Esophagus squamous epithelium (tissue), 5 donors: ENCODE measurements at regions not wholly inside any gene's neighbourhood (a gene's known extent, or its start where the extent isn't known, plus 50 kb on each side); places are given as distances from the start of the nearest gene placed in this dataset.

Experiments used
- DNase-seq: peaks from one replicate; lab custom pipeline; 2025; lab: John Stamatoyannopoulos, UW
- H3K27ac ChIP-seq, 4 donors: fragments of 200-600 bp; sonication (generic); one replicate each; pipeline ENCODE4 v1.5.1; 2016 to 2019; ENCODE audit warnings: mild to moderate bottlenecking in 1 of 4
- H3K27me3 ChIP-seq, 4 donors: fragments of 200-600 bp; sonication (generic); 1 replicate in 3 of 4; 2 replicates in 1 of 4; pipeline versions ENCODE4 v1.5.1 to v1.6.0; 2017 to 2021; ENCODE audit warnings: antibody characterized with exemption in 1 of 4
- H3K36me3 ChIP-seq, 3 donors: fragments of 200-600 bp; sonication (generic); one replicate each; pipeline ENCODE4 v1.5.1; 2016 to 2019
- H3K4me1 ChIP-seq, 3 donors: fragments of 200-600 bp; sonication (generic); one replicate each; pipeline ENCODE4 v1.5.1; 2017 to 2019
- H3K4me3 ChIP-seq, 4 donors: fragments of 200-600 bp; sonication (generic); 1 replicate in 3 of 4; 2 replicates in 1 of 4; pipeline ENCODE4 v1.5.1; 2016 to 2019; ENCODE audit warnings: mild to moderate bottlenecking in 2 of 4, moderate library complexity in 1 of 4
- H3K9me3 ChIP-seq, 3 donors: fragments of 200-600 bp; sonication (generic); one replicate each; pipeline ENCODE4 v1.5.1; 2016 to 2019
- POLR2A ChIP-seq, 4 donors: fragments of 450-650 bp; IDR thresholded peaks; one replicate each; pipeline ENCODE4 v1.6.1; 2017; ENCODE audit warnings: antibody characterized with exemption in 4 of 4, mild to moderate bottlenecking in 4 of 4, moderate library complexity in 3 of 4
- WGBS, 2 donors: methylation state at CpG; one replicate each; pipeline ENCODE4 v1.1.5; 2018; 5-methylcytosine and 5-hydroxymethylcytosine counted together
- intact Hi-C: fragments of 100-400 bp; cut with DNase I; formaldehyde crosslinking; loops from one replicate; pipeline ENCODE4 v1.15.0; 2022
- TF ChIP-seq, protein P1 (sequence below), 6 experiments: fragments of 450-650 bp in 4 of 6; fragments of 200-600 bp in 2 of 6; sonication (generic) in 2 of 6; IDR thresholded peaks; one replicate each; pipeline ENCODE4 v1.5.1; 2016 to 2019; ENCODE audit warnings: antibody characterized with exemption in 6 of 6, mild to moderate bottlenecking in 4 of 6, moderate library complexity in 4 of 6
- donor health status: DM: yes; HTN: yes; CAD: no.

DNA sequence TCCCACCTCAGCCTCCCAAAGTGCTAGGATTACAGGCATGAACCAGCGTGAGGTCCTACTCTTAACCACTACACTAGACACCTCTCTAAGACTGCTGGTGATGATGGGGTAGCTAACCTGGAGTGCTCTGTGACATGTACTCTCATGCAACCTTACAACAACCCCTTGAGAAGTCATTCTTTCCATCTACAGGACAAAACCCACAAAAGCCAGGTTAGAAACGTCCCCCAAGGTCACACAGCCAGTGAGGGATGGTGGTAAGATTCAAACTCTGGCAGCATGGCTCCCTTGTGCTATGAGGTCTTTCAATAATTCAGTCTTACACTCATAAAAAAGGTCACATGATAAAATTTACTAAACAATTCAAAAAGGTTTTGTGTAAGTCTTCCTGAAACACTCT lies 94.8 kb upstream of the SERTAD2 start:
- WGBS, 2 donors: 36 to 51% methylated on average over 2 of the region's 2 CpGs
- no peaks in the 10 kb centered on the region for H3K27me3 ChIP-seq
- no peaks in the 10 kb centered on the region for H3K9me3 ChIP-seq
- TF ChIP-seq POLR2A (IDR thresholded peaks at IDR 0.05): no peak
- TF ChIP-seq, protein P1, sequence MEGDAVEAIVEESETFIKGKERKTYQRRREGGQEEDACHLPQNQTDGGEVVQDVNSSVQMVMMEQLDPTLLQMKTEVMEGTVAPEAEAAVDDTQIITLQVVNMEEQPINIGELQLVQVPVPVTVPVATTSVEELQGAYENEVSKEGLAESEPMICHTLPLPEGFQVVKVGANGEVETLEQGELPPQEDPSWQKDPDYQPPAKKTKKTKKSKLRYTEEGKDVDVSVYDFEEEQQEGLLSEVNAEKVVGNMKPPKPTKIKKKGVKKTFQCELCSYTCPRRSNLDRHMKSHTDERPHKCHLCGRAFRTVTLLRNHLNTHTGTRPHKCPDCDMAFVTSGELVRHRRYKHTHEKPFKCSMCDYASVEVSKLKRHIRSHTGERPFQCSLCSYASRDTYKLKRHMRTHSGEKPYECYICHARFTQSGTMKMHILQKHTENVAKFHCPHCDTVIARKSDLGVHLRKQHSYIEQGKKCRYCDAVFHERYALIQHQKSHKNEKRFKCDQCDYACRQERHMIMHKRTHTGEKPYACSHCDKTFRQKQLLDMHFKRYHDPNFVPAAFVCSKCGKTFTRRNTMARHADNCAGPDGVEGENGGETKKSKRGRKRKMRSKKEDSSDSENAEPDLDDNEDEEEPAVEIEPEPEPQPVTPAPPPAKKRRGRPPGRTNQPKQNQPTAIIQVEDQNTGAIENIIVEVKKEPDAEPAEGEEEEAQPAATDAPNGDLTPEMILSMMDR (IDR thresholded peaks at IDR 0.05): no peak
- H3K27ac ChIP-seq: peak overlapping the region; percentile 98 to 100 (median 99)
- no peaks in the 10 kb centered on the region for H3K36me3 ChIP-seq
- peaks cover 4 to 72% (median 29%) of the 10 kb centered on the region in 3 donors for H3K4me1 ChIP-seq
- intact Hi-C loops: no loop called here
- H3K4me3 ChIP-seq: peak overlapping the region in 2 of 4 donors; percentile 84 to 86
- no peak for DNase-seq

DNA sequence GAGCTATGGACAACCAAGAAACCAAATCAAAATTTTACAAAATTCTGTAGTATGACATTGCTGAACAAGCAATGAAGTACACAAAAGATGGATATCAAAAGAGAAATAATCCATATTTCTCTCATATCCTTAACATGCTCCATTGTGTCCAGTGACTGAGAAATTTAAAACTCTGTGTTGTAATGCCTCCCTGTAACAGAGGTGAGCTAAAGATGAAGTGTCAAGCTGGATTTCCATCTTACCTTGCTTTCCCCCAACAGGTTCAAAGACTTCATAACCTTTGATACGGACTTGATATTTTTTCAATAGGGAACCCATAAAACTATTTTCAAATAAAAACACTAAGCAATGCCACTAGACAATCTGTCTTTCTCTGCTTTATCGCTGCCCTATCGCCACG lies 95.7 kb upstream of the SERTAD2 start:
- intact Hi-C loops: no loop called here
- no peaks in the 10 kb centered on the region for H3K27me3 ChIP-seq
- DNase-seq: no peak
- peak overlapping the region; percentile 98 to 100 (median 99) for H3K27ac ChIP-seq
- peaks cover 4 to 74% (median 29%) of the 10 kb centered on the region in 3 donors for H3K4me1 ChIP-seq
- no peaks in the 10 kb centered on the region for H3K36me3 ChIP-seq
- TF ChIP-seq, protein P1 (IDR thresholded peaks at IDR 0.05): peak in 1 of 6 experiments; percentile 3
- TF ChIP-seq POLR2A (IDR thresholded peaks at IDR 0.05): no peak
- peak overlapping the region; percentile 65 to 86 (median 82) for H3K4me3 ChIP-seq
- WGBS, 2 donors: 16 to 19% methylated on average over 4 of the region's 4 CpGs
- H3K9me3 ChIP-seq: no peaks in the 10 kb centered on the region

DNA sequence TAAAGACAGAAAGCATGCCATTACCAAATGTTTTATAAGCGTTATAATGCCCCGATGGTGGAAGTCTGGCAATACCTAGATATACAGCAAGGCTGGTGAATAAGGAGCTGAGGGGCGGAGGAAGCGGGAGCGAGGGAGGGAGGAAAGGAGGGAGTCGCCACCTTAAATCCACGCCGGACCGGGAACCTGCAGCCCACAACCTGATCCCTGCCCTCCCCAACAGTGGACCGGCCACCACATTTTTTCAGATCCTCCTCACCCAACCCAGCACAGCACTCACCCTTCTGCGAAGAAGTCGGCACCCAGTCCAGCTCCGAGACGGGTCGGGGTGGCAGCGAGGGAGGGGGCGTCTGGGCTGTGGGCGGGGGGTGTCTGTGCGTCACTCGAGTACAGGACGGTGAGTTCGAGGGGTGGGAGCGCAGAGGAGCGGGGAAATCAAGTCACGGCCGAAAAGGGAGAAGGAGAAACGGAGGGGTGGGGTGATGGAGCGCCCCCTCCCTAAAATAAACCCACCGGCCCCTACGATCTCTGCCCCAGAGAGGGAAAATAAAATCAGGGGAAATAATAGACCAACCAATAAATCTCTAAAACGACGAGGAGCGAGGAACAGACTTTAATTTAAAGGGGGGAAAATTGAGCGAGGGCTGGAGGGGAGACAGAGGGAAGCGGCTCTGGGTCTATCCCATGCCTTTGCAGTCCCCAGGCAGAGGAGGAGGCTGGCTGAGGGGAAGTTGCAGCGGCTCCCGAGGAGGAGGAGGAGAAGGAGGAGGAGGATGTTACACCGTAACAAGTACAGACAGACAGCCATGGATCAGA lies 96.5 kb upstream of the SERTAD2 start:
- TF ChIP-seq, protein P1 (IDR thresholded peaks at IDR 0.05): peak in 2 of 6 experiments; percentile 2 to 43
- no peak for TF ChIP-seq POLR2A (IDR thresholded peaks at IDR 0.05)
- DNase-seq: no peak
- WGBS, 2 donors: 0% methylated on average over 25 to 28 of the region's 38 CpGs
- Histone ChIP-seq H3K27me3 (no peaks in the 10 kb centered on the region), H3K4me3 (peak overlapping the region; percentile 65 to 86 (median 82)), H3K27ac (peak overlapping the region; percentile 98 to 100 (median 99)), H3K9me3 (no peaks in the 10 kb centered on the region), H3K4me1 (peaks cover 4 to 67% (median 29%) of the 10 kb centered on the region in 3 donors), H3K36me3 (no peaks in the 10 kb centered on the region)
- intact Hi-C loops: loop anchor here (5.0 to 10.0 kb wide), 2 partner anchors 98 to 115 kb away; partner anchors contain the start of gene SERTAD2

DNA sequence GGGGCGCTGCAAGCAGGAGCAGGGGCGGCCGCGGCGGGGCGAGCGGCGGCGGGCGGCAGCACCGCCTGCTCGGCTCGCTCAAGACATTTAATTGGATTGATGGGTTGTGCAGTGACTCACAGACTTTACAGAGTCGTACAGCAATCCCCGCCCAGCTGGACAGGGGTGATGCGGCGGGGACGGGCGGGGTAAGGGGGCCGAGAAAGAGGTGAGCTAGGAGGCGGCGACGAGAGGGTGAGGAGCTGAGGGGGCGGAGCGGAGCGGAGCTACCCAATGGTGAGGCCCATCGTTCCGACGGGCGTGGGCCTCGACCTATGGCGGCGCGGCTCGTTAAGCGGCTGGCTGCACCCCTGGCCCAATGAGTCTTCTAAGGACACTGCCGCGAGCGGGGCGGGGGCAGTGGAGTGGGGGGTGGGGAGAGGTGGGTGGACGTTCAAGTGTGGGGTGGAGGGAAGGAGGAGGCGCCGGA lies 97.1 kb upstream of the SERTAD2 start:
- 0 to 2% methylated on average over 14 to 32 of the region's 43 CpGs for WGBS, 2 donors

More for the DNA sequence above, 97.1 kb upstream of the SERTAD2 start:
- peaks cover 4 to 61% (median 29%) of the 10 kb centered on the region in 3 donors for H3K4me1 ChIP-seq
- peak in 3 of 4 donors; percentile 94 to 99 (median 98) for TF ChIP-seq POLR2A (IDR thresholded peaks at IDR 0.05)
- TF ChIP-seq, protein P1 (IDR thresholded peaks at IDR 0.05): peak in 1 of 6 experiments; percentile 18
- intact Hi-C loops: loop anchor here (5.0 to 10.0 kb wide), 2 partner anchors 99 to 114 kb away; partner anchors contain the start of gene SERTAD2
- no peaks in the 10 kb centered on the region for H3K9me3 ChIP-seq
- peak; percentile 97 for DNase-seq
- H3K4me3 ChIP-seq: peak overlapping the region; percentile 65 to 86 (median 82)
- peak overlapping the region; percentile 98 to 100 (median 99) for H3K27ac ChIP-seq
- no peaks in the 10 kb centered on the region for H3K36me3 ChIP-seq
- no peaks in the 10 kb centered on the region for H3K27me3 ChIP-seq
